Embryonic facial prominence (tissue), 1 donor: ENCODE measurements at regions not wholly inside any gene's neighbourhood (a gene's known extent, or its start where the extent isn't known, plus 50 kb on each side); places are given as distances from the start of the nearest gene placed in this dataset.

Experiments used
- DNase-seq: peaks from one replicate; pipeline ENCODE4 v3.0.0-alpha.2; 2016; ENCODE audit errors: extremely low spot score

DNA sequence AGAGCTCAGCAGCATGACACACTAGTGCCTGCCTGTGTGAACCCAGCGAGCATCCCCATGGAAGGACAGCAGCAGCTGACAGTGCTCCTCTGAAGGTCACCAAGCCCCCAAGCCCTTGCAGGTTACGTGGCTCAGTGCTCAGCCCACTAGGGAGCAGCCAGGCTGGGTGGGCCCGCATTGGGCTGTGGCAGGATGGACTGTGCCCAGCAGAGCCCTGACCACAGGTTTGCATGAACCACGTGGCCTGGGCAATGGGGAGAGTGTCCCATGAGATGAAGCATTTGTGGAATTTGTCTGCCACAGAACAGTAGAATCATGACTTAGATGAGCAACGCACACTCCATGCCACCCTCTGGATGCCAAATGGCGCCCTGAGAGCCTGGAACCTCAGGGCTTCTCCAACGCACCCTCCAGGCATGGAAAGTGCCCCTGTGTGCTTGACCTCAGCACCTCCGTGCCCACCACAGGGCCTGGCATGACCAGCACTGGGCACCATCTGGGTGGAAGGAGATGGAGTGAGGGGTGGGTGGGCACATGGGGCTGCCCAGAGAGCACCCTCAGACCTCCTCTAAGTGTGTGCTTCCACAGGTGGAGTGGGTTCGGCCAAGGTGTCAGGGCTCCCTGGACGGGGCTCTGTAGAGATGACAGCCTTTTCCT lies 216.1 kb upstream of the RAB6C start:
- no peak for DNase-seq

DNA sequence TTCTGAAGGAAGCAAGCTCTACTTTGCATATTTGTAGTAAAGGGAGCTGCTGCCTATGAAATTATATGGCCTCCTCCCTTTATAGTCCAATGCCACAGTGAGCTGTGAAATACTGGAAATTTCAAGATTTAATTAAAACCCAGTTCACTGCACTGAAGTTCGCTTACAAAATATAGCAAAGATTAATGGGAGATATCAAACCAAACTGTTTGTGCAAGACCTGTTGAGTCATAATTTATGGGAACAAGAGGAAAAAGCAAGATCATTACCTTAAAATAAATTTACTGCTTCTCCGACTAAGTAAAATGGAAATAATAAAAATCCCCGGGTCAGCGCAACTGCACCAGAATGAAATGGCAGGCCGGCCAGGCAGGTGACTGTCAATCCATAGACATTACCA lies 215.5 kb upstream of the RAB6C start:
- no peak for DNase-seq

DNA sequence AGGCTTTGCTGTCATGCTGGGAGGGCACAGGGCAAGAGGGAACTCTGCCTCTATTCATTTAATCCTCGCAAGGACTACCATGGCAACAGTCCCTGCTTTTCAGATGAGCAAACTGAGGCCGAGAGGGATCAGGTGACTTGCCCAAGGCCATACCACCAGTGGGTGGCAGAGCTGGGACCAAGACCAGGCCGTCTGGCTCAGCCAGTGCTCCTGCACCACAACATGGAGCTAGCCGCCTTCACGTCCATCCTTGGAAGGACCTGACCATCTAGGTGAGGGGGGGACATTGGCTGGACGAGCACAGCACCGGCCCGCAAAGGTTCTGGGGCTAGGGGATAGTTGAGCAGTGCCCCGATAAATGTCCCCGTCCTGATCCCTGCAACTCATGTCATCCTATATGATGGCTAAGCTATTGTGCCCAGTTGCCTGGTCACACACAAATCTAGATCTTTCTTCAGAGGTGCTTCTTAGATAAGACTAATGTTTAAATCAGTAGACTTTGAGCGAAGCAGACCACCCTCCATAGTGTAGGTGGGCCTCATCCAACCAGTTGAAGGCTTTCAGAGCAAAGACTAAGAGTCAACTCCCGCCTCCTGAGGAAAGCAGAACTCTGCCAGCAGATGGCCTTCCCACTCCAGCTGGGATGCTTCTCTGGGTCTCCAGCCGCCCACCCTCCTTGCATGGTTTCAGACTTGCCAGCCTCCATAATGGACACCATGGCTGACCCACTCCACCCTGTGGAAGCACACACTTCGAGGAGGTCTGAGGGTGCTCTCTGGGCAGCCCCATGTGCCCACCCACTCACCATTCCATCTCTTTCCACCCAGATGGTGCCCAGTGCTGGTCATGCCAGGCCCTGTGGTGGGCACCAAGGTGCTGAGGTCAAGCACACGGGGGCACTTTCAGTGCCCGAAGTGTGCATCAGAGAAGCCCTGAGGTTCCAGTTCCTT lies 214.8 kb upstream of the RAB6C start:
- no peak for DNase-seq

DNA sequence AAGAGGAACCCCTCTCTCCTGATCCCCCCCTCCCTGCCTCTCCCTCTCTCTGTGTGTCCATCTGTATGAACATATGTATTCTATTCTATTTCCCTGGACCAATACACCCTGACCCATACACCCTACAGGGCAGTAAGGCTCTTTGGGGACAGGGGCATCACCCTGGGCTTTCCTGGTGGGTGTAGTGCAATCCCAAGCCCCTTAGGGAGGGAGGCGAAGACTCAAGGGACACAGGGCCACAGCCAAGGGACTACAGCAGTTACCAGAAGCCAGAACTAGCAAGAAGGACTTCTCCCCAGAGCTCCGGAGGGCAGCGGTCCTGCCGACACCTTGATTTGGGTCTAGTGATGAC lies 214.2 kb upstream of the RAB6C start:
- DNase-seq, result no peak

DNA sequence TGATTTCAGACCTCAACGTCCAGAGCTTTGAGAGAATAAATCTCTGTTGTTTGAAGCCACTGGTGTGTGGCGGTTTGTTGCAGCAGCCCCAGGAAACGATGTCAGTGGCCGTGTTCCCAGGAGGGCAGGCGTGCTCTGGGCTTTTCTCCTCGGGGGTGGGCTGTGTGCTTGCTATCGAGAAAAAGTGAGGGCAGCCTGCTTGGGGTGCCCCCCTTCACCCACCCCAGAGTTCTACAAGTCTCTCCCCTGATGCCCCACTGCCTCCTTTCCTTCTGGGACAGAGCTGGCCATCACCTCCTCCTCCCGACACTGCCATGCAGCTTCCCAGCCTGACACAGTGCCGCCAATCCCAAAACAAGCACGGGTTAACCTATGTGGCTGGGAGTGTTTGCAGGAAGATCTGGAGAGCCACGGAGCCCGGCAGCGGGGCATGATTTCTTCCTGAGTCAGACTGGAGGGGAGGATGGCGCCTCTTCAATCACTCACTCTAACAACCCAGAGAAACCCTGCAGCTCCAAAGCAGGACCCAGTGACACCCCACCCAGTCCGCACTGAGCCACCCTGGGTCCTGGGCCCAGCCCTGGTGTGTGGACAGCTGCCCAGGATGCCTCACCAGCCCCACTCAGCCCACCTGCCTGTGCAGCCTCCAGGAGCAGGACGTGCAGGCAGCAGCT lies 213.7 kb upstream of the RAB6C start:
- no peak for DNase-seq

DNA sequence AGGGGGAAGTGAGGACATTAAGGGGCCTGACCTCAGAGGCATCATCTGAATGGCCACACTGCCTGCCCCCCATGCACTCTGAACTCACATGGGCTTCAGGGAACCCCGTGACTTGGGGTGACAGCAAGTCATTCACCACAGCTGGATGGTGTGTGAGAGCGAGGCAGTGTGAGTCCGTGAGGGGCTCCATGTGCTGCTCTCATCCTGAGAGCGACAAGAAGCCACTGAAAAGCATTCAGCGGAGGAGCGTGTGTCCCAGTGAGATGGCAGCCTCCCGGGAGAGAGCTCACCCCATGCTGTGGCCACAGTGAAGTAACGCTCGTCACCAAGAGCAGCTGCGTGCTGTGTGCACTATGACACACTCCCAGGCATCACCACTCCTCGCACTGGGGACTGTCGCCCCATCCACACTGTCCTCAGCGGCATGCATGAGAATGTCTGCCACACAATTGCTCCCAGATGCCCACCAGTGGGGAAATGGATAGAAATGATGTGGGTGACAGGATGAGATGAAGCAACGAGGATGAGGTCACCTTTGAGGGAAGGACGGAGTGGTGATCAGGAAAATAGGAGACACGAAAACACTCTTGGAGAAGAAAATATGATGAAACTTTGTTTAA lies 213.0 kb upstream of the RAB6C start:
- no peak for DNase-seq

DNA sequence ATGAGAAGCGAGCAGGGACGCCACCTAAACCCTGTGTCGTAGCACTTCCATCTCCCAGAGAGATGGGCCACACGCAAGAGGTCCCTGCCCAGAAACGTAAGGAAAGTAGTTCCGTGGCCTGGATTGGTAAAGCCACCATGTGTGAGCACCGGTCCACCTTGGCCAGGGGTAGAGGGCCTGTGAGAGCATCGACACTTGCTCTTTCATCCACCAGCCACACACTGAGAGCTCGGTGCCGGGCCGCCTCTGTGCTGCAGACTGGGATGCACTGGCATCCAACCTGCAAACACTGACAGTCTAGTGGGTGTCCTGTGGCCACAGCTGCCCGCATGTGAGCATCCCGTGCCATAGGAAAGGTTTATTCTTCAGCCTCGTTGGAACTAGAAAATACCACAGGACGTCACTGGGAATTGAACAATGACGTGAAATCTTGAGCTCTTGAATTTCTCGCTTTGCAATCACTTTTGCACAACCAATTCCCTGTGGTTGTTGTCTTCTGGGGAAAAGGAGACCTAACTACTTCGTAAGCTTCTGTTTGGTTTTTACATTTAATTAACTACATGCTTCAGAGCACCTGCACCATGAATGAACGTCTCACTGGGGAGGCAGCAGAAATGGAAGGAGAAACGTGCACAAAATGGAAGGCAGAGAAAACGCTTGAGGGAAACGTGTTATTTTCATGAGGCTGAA lies 212.0 kb upstream of the RAB6C start:
- DNase-seq, result no peak

DNA sequence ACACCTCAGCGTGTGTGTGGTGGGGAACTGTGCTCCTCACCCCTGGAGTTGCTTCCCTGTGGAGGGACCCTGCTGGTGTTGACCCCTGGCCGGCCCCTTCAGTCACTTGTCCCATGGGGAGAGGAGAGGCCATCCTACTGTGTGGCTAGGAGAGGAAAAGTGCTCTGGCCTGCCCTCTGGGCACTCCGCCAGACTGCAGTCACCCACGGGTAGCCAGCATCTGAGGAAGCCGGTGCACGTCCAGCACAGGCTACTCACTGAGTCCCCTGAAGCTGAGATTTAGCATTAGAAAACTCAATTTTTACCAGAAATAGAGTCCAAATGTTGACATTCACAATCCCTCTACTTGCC lies 211.5 kb upstream of the RAB6C start:
- no peak for DNase-seq

DNA sequence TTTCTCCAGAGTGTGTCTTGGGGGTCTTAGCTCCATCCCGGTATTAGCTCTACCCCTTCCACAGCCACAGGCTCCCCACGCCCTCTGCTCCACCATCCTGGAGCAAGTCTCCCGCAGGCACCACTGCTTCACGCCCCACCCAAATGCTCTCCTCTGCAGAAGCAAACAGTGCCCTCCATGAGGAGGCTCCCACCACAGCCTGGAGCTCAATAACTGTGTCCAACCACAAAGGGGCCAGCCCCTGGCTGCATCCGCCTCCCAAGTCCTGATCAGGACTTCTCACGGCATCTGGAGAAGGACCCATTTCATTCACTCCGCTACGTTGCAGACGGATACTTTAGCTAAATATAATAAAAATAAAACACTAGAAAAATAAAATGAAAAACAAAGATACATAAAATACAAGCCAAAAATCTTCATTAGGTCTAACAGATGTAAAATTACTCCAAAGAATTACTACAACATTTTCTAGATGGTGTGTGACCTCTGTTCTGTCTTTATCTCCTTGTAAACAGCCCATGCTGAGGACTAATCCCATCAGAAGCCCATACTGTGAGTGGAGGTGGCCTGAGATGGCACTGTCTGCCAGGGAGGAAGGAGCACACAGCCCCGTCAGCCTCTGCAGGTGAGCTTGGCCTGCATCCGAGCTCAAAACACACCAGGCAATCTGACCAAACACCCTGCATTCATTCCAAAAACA lies 210.8 kb upstream of the RAB6C start:
- no peak for DNase-seq

DNA sequence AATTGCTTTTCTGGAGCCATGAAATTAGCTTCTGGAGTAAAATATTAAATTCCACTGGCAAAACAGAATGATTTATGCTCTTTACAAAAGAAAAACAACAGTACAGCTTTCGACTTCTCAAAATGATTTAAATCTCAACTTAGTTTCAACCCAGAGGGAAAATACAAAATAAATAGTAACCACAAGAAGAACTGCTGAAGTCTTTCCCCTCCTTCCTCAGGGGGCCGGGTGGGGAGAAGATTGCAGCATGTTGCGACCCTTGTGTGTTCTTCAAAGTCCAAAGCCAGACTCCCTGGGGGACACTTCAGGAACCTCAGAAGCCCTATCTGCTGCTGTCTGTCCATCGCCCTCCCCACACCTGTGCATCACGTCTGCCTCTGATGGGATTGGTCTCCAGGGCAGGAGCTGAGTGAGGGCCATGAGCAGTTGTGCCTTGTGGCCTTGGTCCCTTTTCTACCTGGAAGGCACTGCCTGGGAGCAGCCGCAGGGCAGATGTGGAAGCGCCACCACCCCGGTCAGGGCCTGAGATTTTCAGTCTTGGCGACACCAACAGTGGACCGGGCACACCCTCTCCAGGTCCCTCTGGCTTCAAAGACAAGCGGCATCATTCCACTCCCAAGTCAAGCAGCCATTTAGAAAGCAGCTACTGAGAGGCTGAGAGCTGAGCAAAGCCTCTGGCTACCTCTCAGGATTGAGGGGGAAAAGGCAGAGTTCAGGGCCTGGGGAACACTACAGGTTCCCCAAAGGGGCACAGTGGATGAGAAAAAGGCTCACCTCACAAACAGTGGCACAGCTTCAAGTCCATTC lies 210.1 kb upstream of the RAB6C start:
- no peak for DNase-seq

DNA sequence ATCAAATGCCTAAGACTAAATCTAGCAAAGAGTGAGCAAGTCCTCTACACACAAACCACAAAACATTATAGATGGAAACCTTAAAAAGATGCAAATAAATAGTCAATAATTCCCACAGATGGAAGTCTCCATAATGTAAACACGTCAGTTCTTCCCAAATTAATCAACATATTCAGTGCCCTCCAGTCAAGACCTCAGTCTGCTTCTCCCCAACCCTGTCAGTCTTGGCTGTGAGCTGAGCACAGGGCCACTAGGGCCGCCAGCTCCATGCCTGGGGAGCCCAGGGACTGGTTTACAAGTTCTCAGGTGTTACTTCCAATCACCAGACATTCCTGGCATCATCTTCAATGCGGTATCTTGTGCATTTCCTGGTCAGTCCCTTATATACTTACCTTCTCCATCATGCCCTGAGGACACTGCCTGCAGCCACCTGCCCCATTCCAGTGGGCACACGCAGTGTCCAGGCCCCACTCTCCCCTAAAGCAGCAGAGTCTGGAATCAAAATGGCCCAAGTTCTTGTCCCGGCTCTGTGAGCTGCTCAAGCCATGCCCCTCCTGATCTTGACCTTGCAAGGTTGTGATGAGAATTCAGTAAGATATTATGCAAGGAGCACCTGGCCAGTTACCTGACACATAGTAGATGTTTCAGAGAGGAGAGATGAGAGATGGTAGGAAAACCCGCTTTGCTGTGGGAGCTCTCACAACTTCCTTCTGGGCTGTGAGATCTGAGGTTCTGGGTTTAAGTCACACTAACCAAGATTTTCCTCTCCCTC lies 207.9 kb upstream of the RAB6C start:
- DNase-seq, result no peak

DNA sequence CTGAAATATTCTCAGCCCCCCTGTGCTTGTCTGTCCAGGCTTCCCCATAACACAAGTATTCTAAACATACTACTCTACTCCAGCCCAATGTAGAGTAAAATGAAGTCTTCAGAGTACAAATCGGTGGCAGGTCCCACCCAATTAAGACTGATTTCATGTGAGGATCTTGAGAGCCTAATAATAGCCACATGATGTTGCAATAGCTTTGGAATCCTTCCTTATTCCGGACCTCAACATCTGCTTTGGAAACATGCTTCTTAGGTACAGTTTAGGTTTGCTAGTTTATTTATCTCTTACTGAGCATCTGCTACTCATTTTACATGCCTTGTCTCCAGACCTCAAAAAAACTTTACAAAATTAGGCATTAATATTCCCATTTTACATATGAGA lies 207.3 kb upstream of the RAB6C start:
- DNase-seq, result no peak

DNA sequence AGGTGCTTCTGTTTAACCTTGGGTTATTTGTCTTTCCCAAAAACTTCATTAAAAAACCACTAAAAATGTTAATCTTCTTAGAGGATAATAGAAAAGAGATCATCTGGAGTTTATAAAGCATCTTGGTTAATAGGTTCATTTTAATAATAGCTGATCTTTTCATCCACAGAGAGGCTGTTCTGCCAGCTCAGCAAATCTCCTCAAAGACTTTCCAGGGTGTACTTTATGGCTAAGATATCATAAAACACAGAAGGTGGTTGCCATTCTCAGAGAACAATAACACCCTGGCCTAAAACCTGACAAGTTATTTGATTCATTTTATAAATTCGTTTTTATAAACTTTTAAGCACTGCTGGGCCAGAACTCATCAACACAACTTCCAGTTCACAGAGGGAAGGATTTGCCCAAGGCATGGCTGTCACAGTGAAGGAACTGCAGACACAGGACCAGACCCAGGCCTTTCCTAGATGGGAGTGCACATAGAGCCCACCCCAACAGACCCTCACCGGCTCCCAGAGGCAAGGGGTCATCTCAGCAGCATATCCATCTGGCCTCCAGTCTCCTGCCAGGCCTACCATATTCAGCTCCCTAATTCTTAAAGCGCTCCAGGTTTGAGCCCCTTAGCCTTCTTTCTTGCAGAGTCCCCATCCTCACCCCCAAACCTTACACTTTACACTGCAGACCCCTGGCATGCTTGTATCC lies 203.4 kb upstream of the RAB6C start:
- DNase-seq, result no peak

DNA sequence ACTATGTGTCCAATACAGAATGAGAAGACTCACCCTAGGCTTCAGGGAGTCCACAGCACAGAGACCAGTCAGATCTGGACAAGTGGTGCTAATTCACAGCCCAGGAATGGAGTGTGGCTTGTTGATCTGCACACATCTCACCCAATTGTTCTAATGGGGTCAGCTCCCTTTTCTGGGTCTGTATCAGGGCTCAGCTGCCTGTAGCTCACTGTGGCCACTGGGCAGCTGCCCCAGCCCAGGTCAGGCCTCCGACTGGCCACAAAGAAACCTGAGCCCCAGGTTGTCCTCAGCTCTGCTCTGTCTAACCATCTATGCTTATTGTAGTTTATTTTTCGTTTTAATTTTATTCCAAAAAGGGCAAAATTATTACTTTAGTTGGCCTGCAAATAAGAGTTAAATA lies 202.3 kb upstream of the RAB6C start:
- DNase-seq, result no peak

DNA sequence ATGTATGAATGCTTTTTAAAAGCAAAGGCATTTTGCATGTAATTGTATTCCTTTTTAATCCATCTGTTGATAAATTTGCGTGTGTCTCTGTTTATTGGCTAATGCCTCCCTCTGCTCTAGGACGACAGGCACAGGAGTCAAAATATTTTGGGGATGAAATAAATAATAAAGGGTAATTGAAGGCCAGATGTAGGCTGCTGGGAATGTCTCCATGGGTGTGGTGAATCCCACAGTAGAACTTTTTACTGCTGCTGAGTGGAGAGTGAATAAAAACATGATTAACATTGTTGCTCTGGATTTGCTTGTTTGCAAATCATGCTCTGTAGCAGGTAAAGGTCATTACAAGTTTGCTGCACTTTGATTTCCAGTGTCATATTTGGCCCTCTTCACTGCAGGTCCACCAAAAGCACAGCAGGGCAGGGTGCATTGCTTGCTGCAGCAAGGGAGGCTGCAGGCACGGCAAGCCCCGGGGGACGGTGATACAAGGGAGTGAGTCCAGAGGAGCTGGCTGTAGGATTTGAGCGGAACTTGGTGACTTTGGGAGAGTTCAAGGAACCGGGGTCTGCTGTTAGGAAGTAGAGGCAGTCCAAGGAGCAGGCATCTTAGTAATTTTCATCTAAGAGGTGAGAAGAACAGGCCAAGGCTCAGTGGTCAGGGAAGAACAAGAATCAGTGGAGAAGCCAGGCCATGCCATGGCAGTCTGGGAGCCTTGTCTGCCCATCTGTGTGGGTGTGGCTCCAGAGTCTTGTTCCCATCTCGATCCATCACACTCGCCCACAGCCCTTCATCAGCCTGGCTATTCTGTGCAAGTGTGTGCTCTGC lies 201.5 kb upstream of the RAB6C start:
- DNase-seq, result no peak

DNA sequence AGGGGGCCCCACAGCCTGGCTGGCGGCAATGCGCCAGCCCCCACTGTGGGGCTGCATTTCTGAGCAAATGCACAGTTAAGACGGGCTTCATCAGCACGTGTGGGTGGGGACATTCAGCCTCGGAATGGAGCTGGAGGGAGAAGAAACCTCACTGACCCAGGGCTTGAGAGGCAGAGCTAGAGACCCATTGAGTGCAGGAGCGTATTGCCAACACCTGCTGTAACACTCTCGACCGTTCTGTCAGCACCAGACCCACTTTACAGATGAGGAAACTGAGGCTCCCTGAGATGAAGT lies 200.9 kb upstream of the RAB6C start:
- no peak for DNase-seq

DNA sequence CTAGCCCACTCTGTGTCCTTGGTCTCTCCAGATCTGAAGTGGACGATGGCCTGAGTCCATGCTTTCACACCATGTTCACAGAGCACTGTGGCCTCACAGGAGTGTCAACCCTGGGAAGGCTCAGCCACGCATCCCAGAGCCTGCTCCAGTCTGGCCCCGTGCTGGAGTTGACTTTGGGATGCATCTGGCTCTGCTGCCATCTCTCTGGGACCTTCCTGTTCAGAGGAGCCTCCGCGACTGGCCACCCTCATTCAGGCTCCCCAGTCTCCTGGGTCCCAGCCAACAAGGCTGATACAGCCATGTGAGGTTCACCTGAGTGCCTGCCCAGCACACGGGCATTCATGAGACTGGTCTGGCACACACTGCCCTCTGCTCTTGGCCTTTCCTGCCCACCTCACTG lies 199.7 kb upstream of the RAB6C start:
- no peak for DNase-seq
